B cell (primary cell): ENCODE measurements at regions not wholly inside any gene's neighbourhood (a gene's known extent, or its start where the extent isn't known, plus 50 kb on each side); places are given as distances from the start of the nearest gene placed in this dataset.

Experiments
- CTCF ChIP-seq: fragments of 200-600 bp; IDR thresholded peaks from one replicate; pipeline ENCODE4 v1.8.0; 2022; ENCODE audit warnings: antibody characterized with exemption, mild to moderate bottlenecking
- EZH2 ChIP-seq: IDR thresholded peaks from 2 replicates; pipeline ENCODE4 v1.6.1; 2012; ENCODE audit warnings: borderline replicate concordance, low read depth, mild to moderate bottlenecking, moderate library complexity, low read length; ENCODE audit not compliant: insufficient read depth, poor library complexity, severe bottlenecking

GRCh38 chr12:78586790-78587189 lies 277.8 kb upstream of the SYT1 start:
- TF ChIP-seq CTCF (no peak), EZH2 (no peak)
